ENCODE measurements at regions not wholly inside any gene's neighbourhood (a gene's known extent, or its start where the extent isn't known, plus 50 kb on each side); places are given as distances from the start of the nearest gene placed in this dataset.

- DNase-seq (ENCODE audit: low read depth in 1 of 2, low spot score in 2 of 2) = no peak
- Histone ChIP-seq H4K91ac (replicated peaks; ENCODE audit: insufficient read length, low read length) (no peak overlapping the region), H3K79me1 (ENCODE audit: low read depth, low read length) (no peaks in the 10 kb centered on the region), H3K4me1 (replicated peaks in 1 of 4; ENCODE audit: control insufficient read depth in 3 of 4, insufficient read depth in 4 of 4, low read length in 3 of 4) (no peaks in the 10 kb centered on the region), H2BK5ac (ENCODE audit: low read depth, low read length) (no peak overlapping the region), H3K23me2 (ENCODE audit: low read depth, low read length) (no peaks in the 10 kb centered on the region), H3K4me2 (ENCODE audit: insufficient read depth in 1 of 2, low read depth in 2 of 2, low read length in 2 of 2) (no peak overlapping the region), H2BK120ac (replicated peaks; ENCODE audit: low read depth, low read length) (no peak overlapping the region), H3K14ac (ENCODE audit: insufficient read length) (no peak overlapping the region), H2BK12ac (ENCODE audit: low read depth, low read length) (no peak overlapping the region), H2AFZ (ENCODE audit: low read length) (no peak overlapping the region), H3K27ac (ENCODE audit: low read depth, low read length) (no peak overlapping the region), H2BK20ac (ENCODE audit: low read length) (no peak overlapping the region), H3K4ac (replicated peaks; ENCODE audit: insufficient read length, low read depth, low read length) (no peak overlapping the region), H3K56ac (replicated peaks; ENCODE audit: insufficient read length, low read depth, low read length) (no peak overlapping the region), H3K4me3 (ENCODE audit: extremely low read depth in 1 of 4, insufficient read depth in 2 of 4, low read depth in 3 of 4, low read length in 4 of 4) (no peak overlapping the region), H3K18ac (ENCODE audit: extremely low read depth, low read length) (no peak overlapping the region), H3K23ac (ENCODE audit: insufficient read length) (no peak overlapping the region), H3K9me3 (ENCODE audit: insufficient read depth in 2 of 2, low read depth in 1 of 2, low read length in 1 of 2) (no peaks in the 10 kb centered on the region; a peak in 1 of 4 replicates), H4K8ac (ENCODE audit: extremely low read depth, insufficient read depth, low read length) (no peak overlapping the region), H2BK15ac (ENCODE audit: low read length) (no peak overlapping the region), H3K27me3 (replicated peaks in 1 of 4; ENCODE audit: control insufficient read depth in 3 of 4, extremely low read depth in 1 of 4, insufficient read depth in 3 of 4, low read length in 3 of 4) (no peaks in the 10 kb centered on the region), H3K9ac (replicated peaks in 1 of 4; ENCODE audit: extremely low read depth in 1 of 4, low read depth in 3 of 4, low read length in 3 of 4) (no peak overlapping the region), H4K5ac (ENCODE audit: insufficient read length, low read depth, low read length) (no peak overlapping the region), H2AK5ac (ENCODE audit: low read depth, low read length) (no peak overlapping the region), H3K79me2 (ENCODE audit: control insufficient read depth in 1 of 2, insufficient read depth in 2 of 2, low read length in 2 of 2) (no peaks in the 10 kb centered on the region), H3K36me3 (ENCODE audit: control insufficient read depth in 2 of 4, insufficient read depth in 4 of 4, low read length in 3 of 4) (no peaks in the 10 kb centered on the region; a peak in 1 of 8 replicates), H4K20me1 (replicated peaks in 1 of 2; ENCODE audit: control insufficient read depth in 1 of 2, insufficient read depth in 2 of 2, low read length in 2 of 2) (no peaks in the 10 kb centered on the region)
- POLR2A ChIA-PET (ENCODE audit: partially characterized antibody) = no interaction called here
- FAIRE-seq = no peak
- TF ChIP-seq FOSL1 (IDR thresholded peaks at IDR 0.05; ENCODE audit: insufficient read depth, low read depth, low read length) = no peak
- TF ChIP-seq NRF1 (IDR thresholded peaks at IDR 0.05; ENCODE audit: low read depth, low read length) = no peak
- TF ChIP-seq ATF3 (IDR thresholded peaks at IDR 0.05; ENCODE audit: insufficient read depth, low read depth, low read length) = no peak
- TF ChIP-seq RXRA (IDR thresholded peaks at IDR 0.05; ENCODE audit: insufficient read depth, low read depth, low read length) = no peak
- no peak for TF ChIP-seq CREB1 (IDR thresholded peaks at IDR 0.05)
- 87% methylated on average over 1 of the region's 1 CpG; no CpG with 5 or more reads in 1 of the 2 experiments for WGBS, 2 experiments (ENCODE audit: extremely low coverage in 1 of 2, insufficient coverage in 1 of 2, insufficient read length in 1 of 2, insufficient replicate concordance in 2 of 2, low coverage in 1 of 2, low lambda C conversion rate in 2 of 2, missing lambda C conversion rate in 1 of 2)
- CTCF ChIA-PET (ENCODE audit: partially characterized antibody) = interaction anchor here (0.9 to 1.0 kb wide), 2 partner anchors 23 to 269 kb away, joined by 3 read pairs; no protein-coding TSS in a partner anchor
Measured at GRCh38 chr7:17031906-17032551, 150.2 kb upstream of the AGR3 start.
